Esophagus (tissue), 2 donors: ENCODE measurements at regions not wholly inside any gene's neighbourhood (a gene's known extent, or its start where the extent isn't known, plus 50 kb on each side); places are given as distances from the start of the nearest gene placed in this dataset.

Experiments used
- H3K27ac ChIP-seq, 2 donors: one replicate each; pipeline ENCODE4 v1.5.1; 2013; ENCODE audit warnings: low read depth in 2 of 2, mild to moderate bottlenecking in 2 of 2, inconsistent platforms in 1 of 2, low read length in 1 of 2, moderate library complexity in 1 of 2
- H3K27me3 ChIP-seq, 2 donors: one replicate each; pipeline ENCODE4 v1.6.1; 2013; ENCODE audit warnings: low read length in 2 of 2, control low read depth in 1 of 2, mild to moderate bottlenecking in 1 of 2; ENCODE audit not compliant: insufficient read depth in 2 of 2, control insufficient read depth in 1 of 2
- H3K36me3 ChIP-seq, 2 donors: one replicate each; pipeline ENCODE4 v1.6.1; 2013; ENCODE audit warnings: low read length in 1 of 2; ENCODE audit not compliant: control insufficient read depth in 2 of 2, insufficient read depth in 2 of 2
- H3K4me1 ChIP-seq, 2 donors: one replicate each; pipeline ENCODE4 v1.6.1; 2013; ENCODE audit warnings: low read length in 1 of 2; ENCODE audit not compliant: control insufficient read depth in 2 of 2, insufficient read depth in 2 of 2
- H3K4me3 ChIP-seq, 2 donors: one replicate each; pipeline ENCODE4 v1.5.1; 2013; ENCODE audit warnings: low read length in 2 of 2, mild to moderate bottlenecking in 2 of 2, low read depth in 1 of 2, moderate library complexity in 1 of 2
- H3K9me3 ChIP-seq, 2 donors: one replicate each; pipeline ENCODE4 v1.6.1; 2013; ENCODE audit warnings: mild to moderate bottlenecking in 2 of 2, low read depth in 1 of 2, low read length in 1 of 2, moderate library complexity in 1 of 2; ENCODE audit not compliant: control insufficient read depth in 2 of 2, insufficient read depth in 1 of 2
- WGBS, 2 donors: extraction: QIAGEN DNeasy Blood & Tissue Kit; methylation state at CpG; one replicate each; pipeline ENCODE4 v1.1.7; 2013; 5-methylcytosine and 5-hydroxymethylcytosine counted together
- donor health status: healthy with polysubstance abuse.
- donor health status: Bipolar disorder and iron deficiency.

DNA sequence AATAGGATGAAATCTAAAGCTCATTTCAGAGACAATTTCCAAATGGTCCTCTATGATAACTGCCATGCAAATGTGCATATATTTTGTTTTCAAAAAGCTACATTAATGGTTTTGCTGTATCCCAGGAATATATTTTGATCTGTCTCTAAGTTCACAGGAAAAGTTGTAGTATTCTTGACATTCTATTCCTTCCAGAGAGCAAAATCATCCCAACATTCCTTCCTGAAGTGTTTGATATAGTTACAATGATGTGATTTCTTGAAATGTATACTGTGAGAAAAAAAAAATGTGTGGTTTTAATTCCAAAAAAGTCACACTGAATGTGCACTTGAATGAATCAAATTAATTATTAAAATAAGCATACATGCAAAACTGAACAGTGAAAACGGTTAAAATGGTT, 996.0 kb upstream of the CITED2 start:
- 82 to 93% methylated on average over 1 of the region's 1 CpG for WGBS, 2 donors
- H3K27me3 ChIP-seq = no peaks in the 10 kb centered on the region
- H3K36me3 ChIP-seq = no peaks in the 10 kb centered on the region
- no peak overlapping the region for H3K27ac ChIP-seq
- no peaks in the 10 kb centered on the region for H3K9me3 ChIP-seq
- H3K4me1 ChIP-seq = no peaks in the 10 kb centered on the region
- H3K4me3 ChIP-seq = no peak overlapping the region

DNA sequence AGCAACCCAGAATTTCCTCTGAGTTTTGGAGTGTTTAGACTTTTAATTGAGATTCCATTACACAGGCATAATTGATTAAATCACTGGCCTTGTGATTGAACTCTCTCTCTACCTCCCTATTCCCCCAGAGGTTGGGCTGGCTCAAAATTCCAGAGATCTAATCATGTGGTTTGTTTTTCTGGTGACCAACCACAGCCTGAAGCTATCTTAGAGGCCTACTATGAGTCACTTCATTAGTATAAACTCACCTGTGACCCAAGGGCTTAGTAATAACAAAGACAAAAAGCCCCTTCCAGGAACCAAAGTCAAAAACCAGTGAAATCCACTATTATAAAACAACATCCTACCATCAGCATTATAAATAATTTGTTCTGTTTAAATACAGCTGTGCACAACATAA, 992.5 kb upstream of the CITED2 start:
- H3K36me3 ChIP-seq = no peaks in the 10 kb centered on the region

DNA sequence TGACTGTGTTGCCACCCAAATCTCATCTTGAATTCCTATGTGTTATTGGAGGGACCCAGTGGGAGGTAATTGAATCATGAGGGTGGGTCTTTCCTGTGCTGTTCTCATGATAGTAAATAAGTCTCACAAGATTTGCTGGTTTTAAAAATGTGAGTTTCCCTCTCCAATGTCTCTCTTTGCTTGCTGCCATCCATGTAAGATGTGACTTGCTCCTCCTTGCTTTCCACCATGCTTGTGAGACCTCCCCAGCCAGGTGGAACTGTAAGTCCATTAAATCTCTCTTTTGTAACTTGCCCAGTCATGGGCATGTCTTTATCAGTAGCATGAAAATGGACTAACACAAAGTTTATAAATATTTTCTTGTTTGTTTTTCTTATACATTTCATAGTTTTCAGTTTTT, 990.5 kb upstream of the CITED2 start:
- H3K9me3 ChIP-seq = peaks cover 3 to 5% of the 10 kb centered on the region in 2 donors
- H3K27me3 ChIP-seq = no peaks in the 10 kb centered on the region
- H3K4me3 ChIP-seq = no peak overlapping the region

More for the DNA sequence above, 992.5 kb upstream of the CITED2 start:
- H3K9me3 ChIP-seq = peaks cover 3 to 5% of the 10 kb centered on the region in 2 donors
- H3K4me3 ChIP-seq = no peak overlapping the region
- no peak overlapping the region for H3K27ac ChIP-seq
- no peaks in the 10 kb centered on the region for H3K4me1 ChIP-seq
- H3K27me3 ChIP-seq = no peaks in the 10 kb centered on the region

GRCh38 chr6:140360651-140361050, 986.2 kb upstream of the CITED2 start:
- Histone ChIP-seq H3K27me3 (no peaks in the 10 kb centered on the region), H3K4me1 (no peaks in the 10 kb centered on the region), H3K36me3 (no peaks in the 10 kb centered on the region), H3K4me3 (no peak overlapping the region), H3K9me3 (peaks cover 3 to 5% of the 10 kb centered on the region in 2 donors), H3K27ac (no peak overlapping the region)
- WGBS, 2 donors = 62 to 69% methylated on average over 3 of the region's 3 CpGs

More for the DNA sequence above, 990.5 kb upstream of the CITED2 start:
- H3K27ac ChIP-seq = no peak overlapping the region
- H3K36me3 ChIP-seq = no peaks in the 10 kb centered on the region
- H3K4me1 ChIP-seq = no peaks in the 10 kb centered on the region

GRCh38 chr6:140355476-140355875, 981.0 kb upstream of the CITED2 start:
- Histone ChIP-seq H3K27me3 (no peaks in the 10 kb centered on the region), H3K36me3 (no peaks in the 10 kb centered on the region), H3K27ac (no peak overlapping the region), H3K9me3 (no peaks in the 10 kb centered on the region), H3K4me1 (no peaks in the 10 kb centered on the region), H3K4me3 (no peak overlapping the region)
- WGBS, 2 donors = 53 to 98% methylated on average over 1 of the region's 1 CpG

DNA sequence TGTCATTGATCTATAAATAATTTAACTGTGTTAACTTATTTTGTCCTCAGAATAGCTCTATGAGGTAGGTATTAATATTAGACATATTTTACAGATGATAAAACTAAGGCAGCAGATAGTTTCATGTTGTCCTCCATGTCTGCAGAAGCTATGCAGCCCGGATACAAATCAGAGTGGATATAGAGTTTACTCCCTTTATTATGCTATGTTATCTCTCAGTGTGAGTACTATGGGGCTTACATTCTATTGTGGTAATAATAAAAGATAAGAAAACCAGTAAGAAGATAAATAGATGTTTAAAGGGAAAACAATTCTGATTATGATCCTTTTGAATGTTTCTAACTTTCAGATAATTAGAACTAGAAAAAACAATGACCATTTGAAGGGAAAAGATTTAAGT, 979.8 kb upstream of the CITED2 start:
- Histone ChIP-seq H3K36me3 (no peaks in the 10 kb centered on the region), H3K9me3 (no peaks in the 10 kb centered on the region), H3K4me1 (no peaks in the 10 kb centered on the region), H3K27ac (no peak overlapping the region), H3K27me3 (no peaks in the 10 kb centered on the region), H3K4me3 (no peak overlapping the region)
- 82 to 94% methylated on average over 1 of the region's 1 CpG for WGBS, 2 donors

DNA sequence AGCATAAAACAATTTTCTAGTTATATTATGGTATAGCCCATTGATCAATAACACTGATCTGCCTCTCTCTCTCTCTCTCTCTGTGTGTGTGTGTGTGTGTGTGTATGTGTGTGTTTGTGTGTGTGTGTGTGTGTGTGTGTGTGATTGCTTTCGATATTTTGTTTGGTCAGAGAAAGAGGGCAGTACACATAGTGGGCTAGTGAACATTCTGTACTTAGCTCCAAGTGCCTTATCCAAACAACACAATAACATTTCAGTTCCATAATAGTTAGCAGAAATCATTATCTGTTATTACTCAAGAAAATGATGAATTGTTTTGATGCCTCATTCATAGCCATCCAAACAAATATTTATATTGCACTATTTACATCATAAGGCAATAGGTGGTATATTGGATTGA, 979.1 kb upstream of the CITED2 start:
- H3K27me3 ChIP-seq = no peaks in the 10 kb centered on the region
- 75 to 92% methylated on average over 1 of the region's 1 CpG for WGBS, 2 donors
- H3K27ac ChIP-seq = no peak overlapping the region
- no peaks in the 10 kb centered on the region for H3K4me1 ChIP-seq
- no peak overlapping the region for H3K4me3 ChIP-seq
- no peaks in the 10 kb centered on the region for H3K9me3 ChIP-seq
- H3K36me3 ChIP-seq = no peaks in the 10 kb centered on the region

- Histone ChIP-seq H3K4me3 (no peak overlapping the region), H3K27ac (no peak overlapping the region), H3K27me3 (no peaks in the 10 kb centered on the region), H3K9me3 (no peaks in the 10 kb centered on the region), H3K4me1 (no peaks in the 10 kb centered on the region), H3K36me3 (no peaks in the 10 kb centered on the region)
- 66 to 70% methylated on average over 5 of the region's 5 CpGs for WGBS, 2 donors
These were observed 972.0 kb upstream of the CITED2 start for GRCh38 chr6:140346428-140346827.

DNA sequence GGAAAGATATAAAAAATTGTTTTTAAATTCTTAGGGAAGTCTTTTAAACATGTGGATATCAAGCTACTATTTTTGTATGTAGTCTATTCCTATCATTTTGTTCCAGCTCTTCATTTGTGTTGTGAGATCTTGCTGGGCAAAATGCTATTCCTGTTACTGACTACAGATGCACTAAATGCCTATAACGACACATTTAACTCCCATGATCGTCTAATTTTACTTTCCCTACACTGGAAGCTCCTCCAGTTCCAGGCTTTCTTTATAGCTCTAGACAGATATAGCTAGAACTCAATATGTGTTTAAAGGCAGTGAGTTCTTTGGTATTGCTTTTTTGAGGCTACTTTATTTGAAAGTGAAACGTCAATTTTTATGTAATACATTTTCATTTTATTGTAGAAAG, 971.5 kb upstream of the CITED2 start:
- Histone ChIP-seq H3K4me1 (no peaks in the 10 kb centered on the region), H3K9me3 (no peaks in the 10 kb centered on the region), H3K27me3 (no peaks in the 10 kb centered on the region), H3K36me3 (no peaks in the 10 kb centered on the region), H3K4me3 (no peak overlapping the region), H3K27ac (no peak overlapping the region)
- WGBS, 2 donors = 72 to 80% methylated on average over 3 of the region's 3 CpGs

GRCh38 chr6:140344142-140344913, 969.9 kb upstream of the CITED2 start:
- WGBS, 2 donors = 98 to 100% methylated on average over 1 of the region's 1 CpG
- H3K4me3 ChIP-seq = no peak overlapping the region

More at GRCh38 chr6:140344142-140344913, 969.9 kb upstream of the CITED2 start:
- H3K9me3 ChIP-seq = no peaks in the 10 kb centered on the region
- H3K36me3 ChIP-seq = no peaks in the 10 kb centered on the region
- H3K27ac ChIP-seq = no peak overlapping the region
- no peaks in the 10 kb centered on the region for H3K4me1 ChIP-seq
- H3K27me3 ChIP-seq = no peaks in the 10 kb centered on the region
